ENCODE measurements at regions not wholly inside any gene's neighbourhood (a gene's known extent, or its start where the extent isn't known, plus 50 kb on each side); places are given as distances from the start of the nearest gene placed in this dataset.

DNA sequence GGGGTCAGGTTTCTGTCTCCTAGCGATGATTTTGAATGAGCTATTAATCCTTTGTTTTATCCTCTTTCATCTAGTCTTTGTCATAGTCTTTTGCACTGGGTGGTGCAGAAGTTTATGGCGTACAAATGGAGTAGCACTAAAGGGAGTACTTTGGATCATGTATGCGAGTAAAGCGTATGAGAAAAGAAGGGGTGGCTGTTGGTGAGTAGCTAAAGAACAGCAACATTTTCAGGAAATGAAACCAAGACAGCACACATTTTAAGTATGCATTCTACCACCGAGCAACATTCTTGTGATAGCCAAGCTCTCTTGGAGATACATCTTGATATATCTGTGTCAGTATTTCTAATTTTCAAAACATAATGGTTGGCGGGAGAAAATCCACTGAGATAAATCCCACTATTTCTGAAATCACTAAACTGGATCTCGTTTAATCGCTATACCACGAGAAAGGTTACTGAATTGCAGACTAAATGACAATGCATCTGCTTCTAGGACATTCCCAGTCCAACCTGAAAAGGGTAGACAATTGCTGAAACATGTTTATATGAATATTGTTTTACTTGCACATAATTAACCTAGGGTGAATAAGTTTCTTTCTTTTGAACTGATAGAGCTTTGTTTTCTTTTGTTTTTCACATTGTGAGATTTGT is 196.1 kb downstream of the TRIM27 start:
- no peak for DNase-seq
- Mint-ChIP-seq H3K9me3 (peaks cover 4% of the 10 kb centered on the region; the same call in 1 of the 2 replicates), H3K4me3 (peak overlapping the region; percentile 97), H3K4me1 (ENCODE audit: low read depth) (peaks cover 32% of the 10 kb centered on the region), H3K27ac (no peak overlapping the region), H3K36me3 (ENCODE audit: low read depth) (no peaks in the 10 kb centered on the region), H3K27me3 (ENCODE audit: insufficient read depth) (peaks cover 13% of the 10 kb centered on the region)
- TF ChIP-seq, protein P1, sequence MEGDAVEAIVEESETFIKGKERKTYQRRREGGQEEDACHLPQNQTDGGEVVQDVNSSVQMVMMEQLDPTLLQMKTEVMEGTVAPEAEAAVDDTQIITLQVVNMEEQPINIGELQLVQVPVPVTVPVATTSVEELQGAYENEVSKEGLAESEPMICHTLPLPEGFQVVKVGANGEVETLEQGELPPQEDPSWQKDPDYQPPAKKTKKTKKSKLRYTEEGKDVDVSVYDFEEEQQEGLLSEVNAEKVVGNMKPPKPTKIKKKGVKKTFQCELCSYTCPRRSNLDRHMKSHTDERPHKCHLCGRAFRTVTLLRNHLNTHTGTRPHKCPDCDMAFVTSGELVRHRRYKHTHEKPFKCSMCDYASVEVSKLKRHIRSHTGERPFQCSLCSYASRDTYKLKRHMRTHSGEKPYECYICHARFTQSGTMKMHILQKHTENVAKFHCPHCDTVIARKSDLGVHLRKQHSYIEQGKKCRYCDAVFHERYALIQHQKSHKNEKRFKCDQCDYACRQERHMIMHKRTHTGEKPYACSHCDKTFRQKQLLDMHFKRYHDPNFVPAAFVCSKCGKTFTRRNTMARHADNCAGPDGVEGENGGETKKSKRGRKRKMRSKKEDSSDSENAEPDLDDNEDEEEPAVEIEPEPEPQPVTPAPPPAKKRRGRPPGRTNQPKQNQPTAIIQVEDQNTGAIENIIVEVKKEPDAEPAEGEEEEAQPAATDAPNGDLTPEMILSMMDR (IDR thresholded peaks at IDR 0.05) = no peak

DNA sequence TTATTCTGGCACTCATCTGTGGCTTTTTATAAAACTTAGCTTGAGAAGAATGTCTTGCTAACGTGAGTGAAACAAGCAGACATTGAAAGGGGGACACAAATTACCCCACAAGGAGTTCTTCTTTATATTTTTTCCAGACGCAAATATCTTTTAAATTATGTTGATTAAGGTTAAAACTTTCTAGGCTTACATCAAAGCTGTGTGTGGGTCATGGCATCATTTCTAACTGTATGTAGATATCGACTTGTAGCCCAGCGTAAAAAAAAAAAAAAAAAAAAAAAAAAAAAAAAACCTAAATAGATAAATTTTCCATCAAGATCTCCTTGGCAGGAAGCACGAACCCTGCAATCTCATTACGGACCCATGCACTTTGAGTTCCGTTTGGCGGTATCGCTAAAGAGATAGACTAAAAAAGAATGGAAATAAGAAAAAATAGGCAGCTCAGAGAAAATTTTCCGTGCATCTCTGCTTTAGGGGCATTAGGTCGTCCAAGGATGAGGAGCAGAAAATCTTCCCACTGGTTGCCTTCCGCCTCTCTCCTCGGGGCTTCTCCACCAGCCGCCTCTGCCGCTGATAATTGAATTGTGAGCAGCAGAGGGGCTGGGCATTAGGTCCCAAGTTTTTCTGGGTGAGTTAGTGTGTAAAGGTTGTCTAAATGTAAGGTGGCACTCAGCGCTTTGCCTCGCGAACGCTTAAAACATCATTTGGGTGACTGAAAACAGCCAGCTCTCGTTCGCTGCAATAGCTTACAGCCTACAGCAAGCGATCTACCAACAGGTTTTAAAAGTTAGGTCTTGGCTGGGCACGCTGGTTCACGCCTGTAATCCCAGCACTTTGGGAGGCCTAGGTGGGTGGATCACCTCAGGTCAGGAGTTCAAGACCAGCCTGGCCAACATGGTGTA is 194.0 kb downstream of the TRIM27 start:
- peaks cover 4% of the 10 kb centered on the region; the same call in 1 of the 2 replicates for H3K9me3 Mint-ChIP-seq
- H3K36me3 Mint-ChIP-seq (ENCODE audit: low read depth) = no peaks in the 10 kb centered on the region
- H3K27me3 Mint-ChIP-seq (ENCODE audit: insufficient read depth) = peaks cover 22% of the 10 kb centered on the region
- peak overlapping the region; percentile 97 for H3K4me3 Mint-ChIP-seq
- H3K27ac Mint-ChIP-seq = peak overlapping the region; percentile 78
- TF ChIP-seq, protein P1 (IDR thresholded peaks at IDR 0.05) = no peak
- peaks cover 45% of the 10 kb centered on the region for H3K4me1 Mint-ChIP-seq (ENCODE audit: low read depth)
- no peak for DNase-seq

DNA sequence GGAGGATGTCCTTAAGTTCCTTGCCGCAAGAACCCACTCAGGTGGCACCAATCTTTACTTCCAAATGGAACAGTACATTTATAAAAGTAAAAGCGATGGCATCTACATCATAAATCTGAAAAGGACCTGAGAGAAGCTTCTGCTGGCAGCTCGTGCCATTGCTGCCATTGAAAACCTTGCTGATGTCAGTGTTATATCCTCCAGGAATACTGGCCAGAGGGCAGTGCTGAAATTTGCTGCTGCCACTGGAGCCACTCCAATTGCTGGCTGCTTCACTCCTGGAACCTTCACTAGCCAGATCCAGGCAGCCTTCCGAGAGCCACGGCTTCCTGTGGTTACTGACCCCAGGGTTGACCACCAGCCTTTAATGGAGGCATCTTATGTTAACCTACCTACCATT is 191.7 kb downstream of the TRIM27 start:
- peaks cover 37% of the 10 kb centered on the region for H3K27me3 Mint-ChIP-seq (ENCODE audit: insufficient read depth)
- no peak for DNase-seq
- H3K9me3 Mint-ChIP-seq = peaks cover 4% of the 10 kb centered on the region; the same call in 1 of the 2 replicates
- TF ChIP-seq, protein P1 (IDR thresholded peaks at IDR 0.05) = no peak
- H3K27ac Mint-ChIP-seq = no peak overlapping the region
- no peak overlapping the region for H3K4me3 Mint-ChIP-seq
- H3K36me3 Mint-ChIP-seq (ENCODE audit: low read depth) = no peaks in the 10 kb centered on the region
- peaks cover 49% of the 10 kb centered on the region for H3K4me1 Mint-ChIP-seq (ENCODE audit: low read depth)

DNA sequence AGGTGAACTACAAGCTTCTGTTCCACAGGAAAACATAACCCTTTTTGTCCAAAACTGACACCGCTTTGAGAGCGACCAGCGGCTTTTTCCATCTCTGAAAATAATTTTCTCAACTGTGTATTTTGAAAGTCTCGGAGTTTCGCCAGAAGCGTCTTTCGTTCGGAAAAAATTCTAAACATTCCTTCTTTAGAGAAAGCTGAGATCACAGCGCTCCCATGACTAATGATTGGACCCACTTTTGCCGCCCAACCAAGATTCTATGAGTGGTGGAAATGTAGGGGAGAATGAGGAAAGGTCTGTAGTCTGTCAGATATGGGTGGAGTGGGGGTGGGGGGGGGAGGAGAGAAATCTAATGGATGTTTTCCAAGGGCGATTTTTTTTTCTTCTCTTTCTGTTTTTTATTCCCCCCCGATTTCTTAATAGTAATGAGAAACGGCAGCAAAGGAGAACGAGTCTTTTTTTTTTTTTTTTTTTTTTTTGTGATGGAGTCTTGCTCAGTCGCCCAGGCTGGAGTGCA is 189.3 kb downstream of the TRIM27 start:
- peaks cover 48% of the 10 kb centered on the region for H3K27me3 Mint-ChIP-seq (ENCODE audit: insufficient read depth)
- peak overlapping the region; percentile 80 for H3K4me3 Mint-ChIP-seq
- H3K9me3 Mint-ChIP-seq = no peaks in the 10 kb centered on the region
- no peaks in the 10 kb centered on the region; the same call in 1 of the 2 replicates for H3K36me3 Mint-ChIP-seq (ENCODE audit: low read depth)
- no peak overlapping the region for H3K27ac Mint-ChIP-seq
- H3K4me1 Mint-ChIP-seq (ENCODE audit: low read depth) = peaks cover 50% of the 10 kb centered on the region
- no peak for DNase-seq
- TF ChIP-seq, protein P1 (IDR thresholded peaks at IDR 0.05) = no peak

DNA sequence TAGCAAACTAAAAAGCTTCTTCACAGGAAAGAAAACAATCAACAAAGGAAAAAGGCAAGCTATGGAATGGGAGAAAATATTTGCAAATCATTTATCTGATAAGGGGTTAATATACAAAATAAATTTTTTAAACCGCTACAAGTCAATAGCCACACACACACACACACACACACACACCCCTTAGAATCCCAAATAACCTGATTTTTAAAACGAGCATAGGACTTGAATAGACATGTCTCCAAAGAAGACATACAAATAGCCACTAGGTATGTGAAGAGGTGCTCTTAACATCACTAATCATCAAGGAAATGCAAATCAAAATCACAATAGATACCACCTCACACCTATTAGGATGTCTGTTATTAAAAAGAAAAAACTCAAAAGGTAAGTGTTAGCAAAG is 187.7 kb downstream of the TRIM27 start:
- DNase-seq = no peak
- TF ChIP-seq, protein P1 (IDR thresholded peaks at IDR 0.05) = no peak
- Mint-ChIP-seq H3K9me3 (no peaks in the 10 kb centered on the region), H3K4me3 (no peak overlapping the region; the same call in 1 of the 2 replicates), H3K36me3 (ENCODE audit: low read depth) (no peaks in the 10 kb centered on the region; the same call in 1 of the 2 replicates), H3K4me1 (ENCODE audit: low read depth) (peaks cover 44% of the 10 kb centered on the region), H3K27ac (no peak overlapping the region), H3K27me3 (ENCODE audit: insufficient read depth) (peaks cover 46% of the 10 kb centered on the region)
